Brain microvascular endothelial cell (primary cell): ENCODE measurements at regions not wholly inside any gene's neighbourhood (a gene's known extent, or its start where the extent isn't known, plus 50 kb on each side); places are given as distances from the start of the nearest gene placed in this dataset.

Source experiments
- DNase-seq: peaks from one replicate; pipeline ENCODE4 v3.0.0-alpha.2; 2020
- H3K27ac ChIP-seq: fragments of 250-450 bp; sonication (Bioruptor Pico); 2 replicates; pipeline ENCODE4 v1.5.1; 2020; ENCODE audit warnings: mild to moderate bottlenecking, moderate library complexity
- H3K27me3 ChIP-seq: fragments of 250-450 bp; sonication (Bioruptor Pico); replicated peaks from 2 replicates; pipeline ENCODE4 v1.5.1; 2020; ENCODE audit warnings: mild to moderate bottlenecking
- H3K36me3 ChIP-seq: fragments of 250-450 bp; sonication (Bioruptor Pico); replicated peaks from 2 replicates; pipeline ENCODE4 v1.5.1; 2020; ENCODE audit warnings: mild to moderate bottlenecking
- H3K4me3 ChIP-seq: 2 replicates; pipeline ENCODE4 v1.5.1; 2011; ENCODE audit warnings: low read depth, mild to moderate bottlenecking, control low read depth, low read length, moderate library complexity
- CTCF ChIP-seq: IDR thresholded peaks from 2 replicates; pipeline ENCODE4 v1.5.1; 2011; ENCODE audit warnings: low read depth, mild to moderate bottlenecking, moderate library complexity, low read length, control low read depth, inconsistent platforms; ENCODE audit errors: missing control alignments
- in situ Hi-C: cut with HindIII; loops from 2 replicates; pipeline ENCODE4 v1.10.0; 2017; ENCODE audit warnings: low sequenced_read_pairs, low pct_ligation_motif_present

- DNase-seq = no peak
- H3K36me3 ChIP-seq = no peaks in the 10 kb centered on the region
- no peak for TF ChIP-seq CTCF
- no peaks in the 10 kb centered on the region for H3K27me3 ChIP-seq
- H3K27ac ChIP-seq = no peak overlapping the region
- peak overlapping the region; percentile 64 for H3K4me3 ChIP-seq
- in situ Hi-C loops = no loop called here
These were observed 191.9 kb upstream of the TCF4 start for GRCh38 chr18:55779691-55780585.

- H3K36me3 ChIP-seq = no peaks in the 10 kb centered on the region
- in situ Hi-C loops = no loop called here
- H3K4me3 ChIP-seq = peak overlapping the region; percentile 64
- H3K27me3 ChIP-seq = no peaks in the 10 kb centered on the region
- DNase-seq = no peak
- no peak overlapping the region for H3K27ac ChIP-seq
- no peak for TF ChIP-seq CTCF
These were observed 191.0 kb upstream of the TCF4 start for GRCh38 chr18:55778788-55779690.

DNA sequence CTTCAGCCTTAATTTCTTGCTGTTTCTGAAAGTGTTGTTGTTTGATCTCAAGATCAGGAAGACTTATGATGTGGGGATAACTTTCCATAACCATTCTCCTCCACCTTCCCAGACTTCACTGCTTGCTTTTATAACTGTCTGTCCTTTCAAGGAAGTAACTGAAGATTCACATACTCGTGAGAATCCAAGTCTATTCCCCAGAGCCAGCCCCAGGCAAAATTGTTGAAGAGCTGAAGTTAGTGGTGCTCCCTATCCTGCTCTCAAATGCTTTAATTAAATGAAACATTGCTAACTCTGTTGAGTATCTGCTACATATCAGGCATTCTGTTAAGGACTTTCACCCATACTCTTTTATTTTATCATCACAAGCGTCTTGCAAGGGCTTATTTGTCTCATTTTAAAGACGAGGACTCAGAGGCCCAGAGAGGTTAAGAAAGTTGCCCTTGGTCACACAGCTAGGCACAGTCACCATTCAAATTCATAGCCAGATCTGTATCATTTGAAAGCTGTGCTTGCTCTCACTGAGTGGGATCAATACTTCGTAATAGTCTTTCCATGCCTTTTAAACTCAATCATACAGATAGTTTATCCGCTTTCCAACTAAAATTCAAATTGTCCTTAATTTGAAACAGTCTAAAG, 189.8 kb upstream of the TCF4 start:
- in situ Hi-C loops = no loop called here
- Histone ChIP-seq H3K27me3 (no peaks in the 10 kb centered on the region), H3K27ac (no peak overlapping the region), H3K4me3 (no peak overlapping the region), H3K36me3 (no peaks in the 10 kb centered on the region)
- TF ChIP-seq CTCF = no peak
- DNase-seq = no peak

GRCh38 chr18:55775972-55776371, 188.0 kb upstream of the TCF4 start:
- no peak overlapping the region for H3K4me3 ChIP-seq
- no peak overlapping the region for H3K27ac ChIP-seq
- H3K36me3 ChIP-seq = no peaks in the 10 kb centered on the region
- H3K27me3 ChIP-seq = no peaks in the 10 kb centered on the region
- in situ Hi-C loops = no loop called here
- TF ChIP-seq CTCF = peak; percentile 45
- no peak for DNase-seq

GRCh38 chr18:55774505-55774904, 186.5 kb upstream of the TCF4 start:
- no peak overlapping the region for H3K4me3 ChIP-seq
- no peak for TF ChIP-seq CTCF
- no peak overlapping the region for H3K27ac ChIP-seq
- no peaks in the 10 kb centered on the region for H3K36me3 ChIP-seq
- DNase-seq = no peak
- in situ Hi-C loops = no loop called here
- no peaks in the 10 kb centered on the region for H3K27me3 ChIP-seq
